LNCaP clone FGC (cell line): ENCODE measurements at regions not wholly inside any gene's neighbourhood (a gene's known extent, or its start where the extent isn't known, plus 50 kb on each side); places are given as distances from the start of the nearest gene placed in this dataset.

Source experiments
- DNase-seq: peaks from one replicate; pipeline ENCODE4 v3.0.0-alpha.2; 2011; ENCODE audit warnings: low read depth
- H3K4me3 ChIP-seq: 2 replicates; pipeline ENCODE4 v1.5.1; 2011; ENCODE audit warnings: mild to moderate bottlenecking, low read depth, low read length, control low read depth
- CTCF ChIP-seq: IDR thresholded peaks from 2 replicates; pipeline ENCODE4 v1.5.1; 2012; ENCODE audit warnings: mild to moderate bottlenecking; ENCODE audit not compliant: control insufficient read depth, insufficient read depth; ENCODE audit errors: extremely low read depth

- no peak overlapping the region for H3K4me3 ChIP-seq
- no peak for DNase-seq
- TF ChIP-seq CTCF, result no peak
Measured at GRCh38 chr20:20903773-20904500, 191.5 kb upstream of the RALGAPA2 start.

- DNase-seq, result no peak
- no peak overlapping the region for H3K4me3 ChIP-seq
- TF ChIP-seq CTCF, result no peak
Measured at GRCh38 chr20:20897922-20898321, 185.5 kb upstream of the RALGAPA2 start.

- DNase-seq, result no peak
- no peak for TF ChIP-seq CTCF
- H3K4me3 ChIP-seq, result no peak overlapping the region
Measured at GRCh38 chr20:20897145-20897544, 184.7 kb upstream of the RALGAPA2 start.

- TF ChIP-seq CTCF, result no peak
- no peak overlapping the region for H3K4me3 ChIP-seq
- no peak for DNase-seq
Measured at GRCh38 chr20:20896606-20897005, 184.2 kb upstream of the RALGAPA2 start.

GRCh38 chr20:20895537-20895936 is 183.1 kb upstream of the RALGAPA2 start:
- no peak for DNase-seq
- no peak overlapping the region for H3K4me3 ChIP-seq
- no peak for TF ChIP-seq CTCF

- DNase-seq, result peak; percentile 97
- no peak for TF ChIP-seq CTCF
- H3K4me3 ChIP-seq, result no peak overlapping the region
Measured at GRCh38 chr20:20894753-20895152, 182.3 kb upstream of the RALGAPA2 start.

- TF ChIP-seq CTCF, result no peak
- DNase-seq, result peak; percentile 61
Measured at GRCh38 chr20:20894280-20894679, 181.8 kb upstream of the RALGAPA2 start.

More at GRCh38 chr20:20894280-20894679, 181.8 kb upstream of the RALGAPA2 start:
- H3K4me3 ChIP-seq, result no peak overlapping the region
